ENCODE measurements at regions not wholly inside any gene's neighbourhood (a gene's known extent, or its start where the extent isn't known, plus 50 kb on each side); places are given as distances from the start of the nearest gene placed in this dataset.

DNA sequence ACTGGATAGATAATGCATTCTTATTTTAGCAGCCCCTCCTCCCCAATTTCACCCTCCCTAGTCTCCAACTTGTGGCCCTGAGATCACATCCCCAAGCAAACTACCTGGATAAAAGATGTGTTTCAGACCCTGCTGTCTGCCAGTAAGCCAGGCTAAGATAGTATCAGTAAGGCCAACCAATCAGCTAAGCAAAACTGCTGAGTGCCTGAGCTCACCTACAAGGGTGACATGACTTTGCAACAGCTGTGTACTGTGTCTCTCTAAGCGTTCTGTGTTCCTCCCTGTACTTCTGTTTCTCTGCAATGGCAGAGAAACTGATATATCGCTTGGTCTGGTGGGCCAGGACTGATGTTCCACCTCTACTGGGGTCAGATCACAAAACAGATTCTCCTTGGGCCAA lies 224.9 kb downstream of the BTG1 start:
- H3K4me3 ChIP-seq (ENCODE audit: low read length): no peak overlapping the region
- H3K27ac ChIP-seq (ENCODE audit: low read depth, low read length): no peak overlapping the region
- no peak overlapping the region for H3K9ac ChIP-seq (ENCODE audit: low read depth, low read length)
- 91% methylated on average over 2 of the region's 2 CpGs for WGBS
- no peaks in the 10 kb centered on the region for H3K4me1 ChIP-seq (ENCODE audit: insufficient read depth, low read length)
- H3K36me3 ChIP-seq (ENCODE audit: insufficient read depth, low read length): no peaks in the 10 kb centered on the region
- no peaks in the 10 kb centered on the region for H3K9me3 ChIP-seq (ENCODE audit: insufficient read depth, low read depth, low read length)
- no peaks in the 10 kb centered on the region for H3K27me3 ChIP-seq (ENCODE audit: insufficient read depth, low read length)

DNA sequence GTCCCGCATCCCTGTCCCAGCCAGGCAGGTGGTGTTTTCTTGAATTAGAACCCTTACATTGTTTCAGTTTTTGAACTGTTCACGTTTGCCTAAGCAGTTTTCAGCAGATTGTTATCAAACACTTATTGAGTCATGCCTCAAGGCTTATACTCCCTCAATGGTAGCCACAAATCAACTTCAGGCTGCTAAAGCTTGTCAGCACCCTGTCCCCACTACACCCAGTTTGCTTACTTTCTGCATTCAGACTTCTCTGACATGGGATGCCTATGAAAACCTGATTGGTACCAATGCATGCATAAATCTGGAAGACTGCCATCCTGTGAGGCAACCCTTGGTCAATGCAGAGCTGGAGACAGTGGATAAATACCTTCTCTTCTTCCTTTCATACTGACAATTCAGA lies 225.4 kb downstream of the BTG1 start:
- no peak overlapping the region for H3K27ac ChIP-seq (ENCODE audit: low read depth, low read length)
- WGBS: 97% methylated on average over 2 of the region's 2 CpGs
- H3K9ac ChIP-seq (ENCODE audit: low read depth, low read length): no peak overlapping the region
- H3K9me3 ChIP-seq (ENCODE audit: insufficient read depth, low read depth, low read length): no peaks in the 10 kb centered on the region
- H3K4me3 ChIP-seq (ENCODE audit: low read length): no peak overlapping the region
- H3K4me1 ChIP-seq (ENCODE audit: insufficient read depth, low read length): no peaks in the 10 kb centered on the region
- H3K27me3 ChIP-seq (ENCODE audit: insufficient read depth, low read length): no peaks in the 10 kb centered on the region
- no peaks in the 10 kb centered on the region for H3K36me3 ChIP-seq (ENCODE audit: insufficient read depth, low read length)

DNA sequence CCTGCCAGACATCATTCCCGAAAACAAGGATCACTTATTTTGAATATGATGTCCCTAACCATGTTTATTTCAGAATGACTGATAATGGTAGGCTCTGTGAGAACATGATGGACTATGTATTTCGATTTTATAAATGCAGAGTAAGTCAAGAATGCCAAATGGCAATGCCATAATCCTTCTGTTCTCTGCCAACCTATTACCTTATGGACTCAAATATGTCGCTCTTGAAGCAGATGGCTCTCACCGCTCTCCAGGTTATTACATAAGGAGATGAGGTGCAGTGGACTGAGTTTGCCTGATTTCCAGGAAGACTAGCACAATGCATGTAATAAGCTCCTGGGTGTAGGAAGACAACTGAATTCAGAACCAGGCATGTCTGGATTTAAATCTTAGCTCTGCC lies 227.2 kb downstream of the BTG1 start:
- WGBS: 86% methylated on average over 3 of the region's 4 CpGs
- Histone ChIP-seq H3K27me3 (ENCODE audit: insufficient read depth, low read length) (no peaks in the 10 kb centered on the region), H3K4me1 (ENCODE audit: insufficient read depth, low read length) (no peaks in the 10 kb centered on the region), H3K9me3 (ENCODE audit: insufficient read depth, low read depth, low read length) (no peaks in the 10 kb centered on the region), H3K4me3 (ENCODE audit: low read length) (no peak overlapping the region), H3K27ac (ENCODE audit: low read depth, low read length) (no peak overlapping the region), H3K36me3 (ENCODE audit: insufficient read depth, low read length) (no peaks in the 10 kb centered on the region), H3K9ac (ENCODE audit: low read depth, low read length) (no peak overlapping the region)

DNA sequence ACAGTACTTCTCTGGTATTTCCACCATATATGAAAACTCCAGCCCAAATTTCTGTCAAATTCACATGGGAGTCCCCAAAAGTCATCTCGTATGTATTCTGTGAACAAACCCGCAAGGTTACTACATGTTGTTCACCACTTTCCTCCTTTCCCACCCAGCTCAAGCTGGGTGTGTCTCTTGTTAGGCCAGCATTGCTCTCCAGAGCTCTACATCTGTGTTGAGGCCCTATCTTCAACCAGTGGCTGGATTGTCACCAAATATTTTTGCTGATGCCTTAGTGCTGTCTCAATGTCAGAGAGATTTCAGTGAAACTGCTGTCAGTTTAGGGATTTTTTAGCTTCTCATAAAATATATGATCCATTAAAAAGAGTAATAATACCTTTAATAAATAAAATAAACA lies 230.9 kb downstream of the BTG1 start:
- no peaks in the 10 kb centered on the region for H3K36me3 ChIP-seq (ENCODE audit: insufficient read depth, low read length)
- no peak overlapping the region for H3K4me3 ChIP-seq (ENCODE audit: low read length)
- peaks cover 18% of the 10 kb centered on the region for H3K4me1 ChIP-seq (ENCODE audit: insufficient read depth, low read length)
- H3K9ac ChIP-seq (ENCODE audit: low read depth, low read length): no peak overlapping the region
- H3K27me3 ChIP-seq (ENCODE audit: insufficient read depth, low read length): no peaks in the 10 kb centered on the region
- 95% methylated on average over 2 of the region's 2 CpGs for WGBS
- no peaks in the 10 kb centered on the region for H3K9me3 ChIP-seq (ENCODE audit: insufficient read depth, low read depth, low read length)
- H3K27ac ChIP-seq (ENCODE audit: low read depth, low read length): no peak overlapping the region

DNA sequence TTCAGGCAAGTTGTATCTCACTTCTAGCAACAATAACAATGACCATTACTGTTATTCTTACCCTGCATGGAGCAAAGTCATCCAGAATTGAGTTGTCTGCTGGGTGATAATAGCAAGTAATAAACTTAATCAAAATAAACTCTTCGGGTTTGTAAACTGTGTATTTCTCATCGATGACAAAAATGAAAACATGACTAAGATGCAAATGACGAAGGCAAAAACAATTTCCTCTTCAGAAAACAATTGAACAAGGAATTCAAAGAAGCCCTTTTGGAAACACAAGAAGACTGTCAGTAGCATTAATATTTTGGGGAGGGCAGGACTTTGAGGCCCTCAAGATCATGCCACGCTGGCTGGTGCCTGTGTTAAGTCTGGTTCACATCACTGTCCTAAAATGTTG lies 232.0 kb downstream of the BTG1 start:
- no peaks in the 10 kb centered on the region for H3K9me3 ChIP-seq (ENCODE audit: insufficient read depth, low read depth, low read length)
- 96% methylated on average over 4 of the region's 4 CpGs for WGBS

DNA sequence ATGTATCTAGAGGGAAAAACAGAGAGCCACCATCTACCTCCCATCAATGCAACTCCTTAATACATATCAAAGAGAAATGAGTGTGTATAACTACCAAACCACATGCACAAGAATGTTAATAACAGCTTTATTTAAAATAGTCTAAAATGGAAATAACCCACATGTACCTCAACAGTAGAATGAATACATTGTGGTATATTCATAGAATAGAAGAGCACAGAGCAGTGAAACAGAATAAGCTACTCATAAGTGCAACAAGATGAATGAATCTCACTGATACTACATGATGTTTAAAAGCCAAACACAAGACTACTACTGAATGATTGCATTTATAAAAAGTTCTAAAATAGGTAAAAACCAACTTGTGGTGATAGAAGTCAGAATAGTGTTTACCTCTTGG lies 232.5 kb downstream of the BTG1 start:
- H3K36me3 ChIP-seq (ENCODE audit: insufficient read depth, low read length): no peaks in the 10 kb centered on the region
- H3K4me3 ChIP-seq (ENCODE audit: low read length): no peak overlapping the region
- H3K27ac ChIP-seq (ENCODE audit: low read depth, low read length): no peak overlapping the region
- H3K27me3 ChIP-seq (ENCODE audit: insufficient read depth, low read length): no peaks in the 10 kb centered on the region
- H3K9me3 ChIP-seq (ENCODE audit: insufficient read depth, low read depth, low read length): no peaks in the 10 kb centered on the region
- H3K9ac ChIP-seq (ENCODE audit: low read depth, low read length): no peak overlapping the region
- H3K4me1 ChIP-seq (ENCODE audit: insufficient read depth, low read length): peaks cover 18% of the 10 kb centered on the region

More for the DNA sequence above, 232.0 kb downstream of the BTG1 start:
- H3K9ac ChIP-seq (ENCODE audit: low read depth, low read length): no peak overlapping the region
- no peak overlapping the region for H3K4me3 ChIP-seq (ENCODE audit: low read length)
- H3K27me3 ChIP-seq (ENCODE audit: insufficient read depth, low read length): no peaks in the 10 kb centered on the region
- no peaks in the 10 kb centered on the region for H3K36me3 ChIP-seq (ENCODE audit: insufficient read depth, low read length)
- peaks cover 18% of the 10 kb centered on the region for H3K4me1 ChIP-seq (ENCODE audit: insufficient read depth, low read length)
- no peak overlapping the region for H3K27ac ChIP-seq (ENCODE audit: low read depth, low read length)

DNA sequence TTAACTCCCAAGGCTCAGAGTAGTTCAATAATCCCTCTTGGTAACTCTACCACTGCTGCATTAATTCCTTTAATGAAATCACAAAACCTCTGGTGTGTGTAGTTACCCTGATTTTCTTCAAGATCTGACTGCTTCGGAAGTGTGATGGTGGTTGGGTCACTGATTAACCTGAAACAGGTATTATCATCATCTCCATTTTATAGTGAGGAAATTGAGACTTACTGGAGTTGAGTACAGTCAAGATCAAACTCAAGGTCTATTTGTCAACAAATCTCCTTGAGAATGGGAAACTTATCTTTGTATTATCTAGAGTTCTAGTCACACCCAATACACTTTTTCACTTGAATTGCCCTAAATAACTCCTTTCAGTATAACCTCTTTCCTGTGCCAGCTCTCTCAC lies 233.5 kb downstream of the BTG1 start:
- H3K27me3 ChIP-seq (ENCODE audit: insufficient read depth, low read length): no peaks in the 10 kb centered on the region
- no peaks in the 10 kb centered on the region for H3K9me3 ChIP-seq (ENCODE audit: insufficient read depth, low read depth, low read length)
- no peak overlapping the region for H3K4me3 ChIP-seq (ENCODE audit: low read length)
- no CpG with 5 or more reads among the region's 1 CpG for WGBS
- H3K36me3 ChIP-seq (ENCODE audit: insufficient read depth, low read length): no peaks in the 10 kb centered on the region
- H3K4me1 ChIP-seq (ENCODE audit: insufficient read depth, low read length): peaks cover 18% of the 10 kb centered on the region
- no peak overlapping the region for H3K9ac ChIP-seq (ENCODE audit: low read depth, low read length)
- no peak overlapping the region for H3K27ac ChIP-seq (ENCODE audit: low read depth, low read length)

DNA sequence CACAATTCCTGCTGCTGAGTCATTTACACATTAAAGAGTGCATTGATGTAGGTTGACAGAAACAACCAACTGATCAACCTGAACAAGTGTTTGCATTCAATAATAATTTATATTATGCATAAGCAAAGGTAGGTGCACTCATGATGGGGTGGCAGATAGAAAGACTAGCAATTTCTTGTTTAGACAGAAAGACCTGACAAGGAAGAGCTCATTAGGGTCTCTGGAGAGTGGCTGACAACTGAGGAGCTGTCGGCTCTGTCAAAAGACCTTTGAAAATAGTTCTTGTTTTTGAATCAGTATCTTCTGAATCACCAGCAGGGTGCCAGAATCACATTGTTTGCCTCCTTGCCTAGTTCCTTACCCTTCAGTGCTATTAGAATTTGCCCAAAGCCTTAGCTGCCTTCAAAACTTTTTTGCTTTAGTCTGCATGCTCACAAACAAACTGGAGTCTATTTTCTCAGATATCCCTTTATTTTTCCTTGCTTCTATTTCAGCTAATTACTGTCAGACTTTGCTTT lies 234.7 kb downstream of the BTG1 start:
- H3K4me3 ChIP-seq (ENCODE audit: low read length): no peak overlapping the region
- WGBS: 52% methylated on average over 1 of the region's 1 CpG
- H3K9me3 ChIP-seq (ENCODE audit: insufficient read depth, low read depth, low read length): no peaks in the 10 kb centered on the region
- H3K27me3 ChIP-seq (ENCODE audit: insufficient read depth, low read length): no peaks in the 10 kb centered on the region
- no peaks in the 10 kb centered on the region for H3K36me3 ChIP-seq (ENCODE audit: insufficient read depth, low read length)
- H3K27ac ChIP-seq (ENCODE audit: low read depth, low read length): no peak overlapping the region
- no peak overlapping the region for H3K9ac ChIP-seq (ENCODE audit: low read depth, low read length)
- H3K4me1 ChIP-seq (ENCODE audit: insufficient read depth, low read length): peaks cover 18% of the 10 kb centered on the region

DNA sequence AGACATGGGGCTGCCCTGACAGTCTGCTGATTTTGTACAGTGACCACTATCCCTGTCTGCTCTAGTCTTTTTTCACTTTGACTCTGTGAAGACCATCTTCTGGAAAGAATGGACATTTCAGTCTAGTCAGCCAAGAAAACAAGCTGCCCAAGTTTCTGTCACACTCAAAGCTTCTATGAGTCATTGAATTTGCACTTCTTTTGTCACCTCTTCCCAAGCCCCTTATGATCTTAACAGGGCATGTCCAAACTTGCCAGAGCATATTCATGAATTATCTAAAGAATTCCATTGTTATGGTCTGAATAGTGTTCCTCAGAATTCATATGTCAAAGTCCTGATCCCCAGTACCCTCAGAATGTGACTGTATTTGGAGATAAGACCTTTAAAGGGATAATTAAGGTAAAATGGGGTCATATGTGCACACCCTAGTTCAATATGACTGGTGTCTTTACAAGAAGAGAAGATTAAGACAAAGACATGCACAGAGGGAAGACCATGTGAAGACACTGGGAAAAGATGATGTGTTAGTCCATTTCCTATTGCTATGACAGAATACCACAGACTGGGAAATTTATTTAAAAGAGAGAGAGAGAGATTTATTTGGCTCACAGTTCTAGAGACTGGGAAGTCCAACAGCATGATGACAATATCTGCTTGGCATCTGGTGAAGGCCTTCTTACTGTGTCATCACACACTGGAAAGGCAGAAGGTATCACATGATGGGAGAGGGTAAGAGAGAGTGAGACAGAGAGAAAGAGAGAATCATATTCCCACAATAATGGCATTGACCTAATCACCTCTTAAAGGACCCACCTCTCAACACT lies 242.6 kb downstream of the BTG1 start:
- H3K9ac ChIP-seq (ENCODE audit: low read depth, low read length): no peak overlapping the region
- no peaks in the 10 kb centered on the region for H3K4me1 ChIP-seq (ENCODE audit: insufficient read depth, low read length)
- no peak overlapping the region for H3K4me3 ChIP-seq (ENCODE audit: low read length)
- no peak overlapping the region for H3K27ac ChIP-seq (ENCODE audit: low read depth, low read length)
- H3K36me3 ChIP-seq (ENCODE audit: insufficient read depth, low read length): no peaks in the 10 kb centered on the region
- H3K9me3 ChIP-seq (ENCODE audit: insufficient read depth, low read depth, low read length): peaks cover 4% of the 10 kb centered on the region; the same call in 1 of the 2 replicates
- H3K27me3 ChIP-seq (ENCODE audit: insufficient read depth, low read length): no peaks in the 10 kb centered on the region

DNA sequence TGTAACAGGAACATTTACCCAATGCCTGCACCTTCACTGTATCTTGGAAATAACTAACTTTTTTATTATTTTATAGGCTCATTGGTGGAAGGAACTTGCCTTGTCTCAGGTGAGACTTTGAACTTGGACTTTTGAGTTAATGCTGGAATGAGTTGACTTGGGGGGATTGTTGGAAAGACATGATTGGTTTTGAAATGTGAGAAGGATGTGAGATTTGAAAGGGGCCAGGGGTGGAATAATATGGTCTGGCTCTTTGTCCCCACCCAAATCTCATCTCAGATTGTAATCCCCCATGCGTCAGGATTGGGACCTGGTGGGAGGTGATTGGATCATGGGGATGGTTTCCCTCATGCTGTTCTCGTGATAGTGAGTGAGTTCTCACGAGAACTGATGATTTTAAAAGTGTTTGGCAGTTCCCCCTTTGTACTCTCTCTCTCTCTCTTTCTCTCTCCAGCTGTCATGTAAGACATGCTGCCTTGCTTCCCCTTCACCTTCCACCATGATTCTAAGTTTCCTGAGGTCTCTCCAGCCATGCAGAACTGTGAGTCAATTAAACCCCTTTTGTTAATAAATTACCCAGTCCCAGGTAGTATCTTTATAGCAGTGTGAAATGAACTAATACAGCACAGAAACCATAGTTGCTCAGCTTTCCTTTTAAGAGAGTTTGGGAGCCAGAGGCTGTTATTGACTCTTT lies 244.1 kb downstream of the BTG1 start:
- WGBS: 93% methylated on average over 3 of the region's 3 CpGs
- Histone ChIP-seq H3K9me3 (ENCODE audit: insufficient read depth, low read depth, low read length) (peaks cover 4% of the 10 kb centered on the region; the same call in 1 of the 2 replicates), H3K9ac (ENCODE audit: low read depth, low read length) (no peak overlapping the region), H3K27ac (ENCODE audit: low read depth, low read length) (no peak overlapping the region), H3K4me3 (ENCODE audit: low read length) (no peak overlapping the region), H3K4me1 (ENCODE audit: insufficient read depth, low read length) (no peaks in the 10 kb centered on the region), H3K36me3 (ENCODE audit: insufficient read depth, low read length) (no peaks in the 10 kb centered on the region), H3K27me3 (ENCODE audit: insufficient read depth, low read length) (no peaks in the 10 kb centered on the region)

DNA sequence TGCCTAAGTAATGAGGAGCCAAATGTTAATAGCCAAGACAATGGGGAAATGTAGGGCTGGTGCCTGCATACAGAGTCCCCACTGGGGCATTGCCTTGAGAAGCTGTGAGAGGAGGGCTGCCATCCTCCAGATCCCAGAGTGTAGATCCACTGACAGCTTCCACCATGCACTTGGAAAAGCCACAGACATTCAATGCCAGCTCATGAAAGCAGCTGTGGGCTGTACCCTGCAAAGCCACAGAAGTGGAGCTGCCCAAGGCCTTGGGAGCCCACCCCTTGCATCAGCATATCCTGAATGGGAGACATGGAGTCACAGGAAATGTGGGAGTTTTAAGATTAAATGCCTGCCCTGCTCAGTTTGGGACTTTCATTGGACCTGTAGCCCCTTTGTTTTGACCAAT lies 244.7 kb downstream of the BTG1 start:
- Histone ChIP-seq H3K36me3 (ENCODE audit: insufficient read depth, low read length) (no peaks in the 10 kb centered on the region), H3K27me3 (ENCODE audit: insufficient read depth, low read length) (no peaks in the 10 kb centered on the region), H3K9me3 (ENCODE audit: insufficient read depth, low read depth, low read length) (peaks cover 4% of the 10 kb centered on the region; the same call in 1 of the 2 replicates), H3K9ac (ENCODE audit: low read depth, low read length) (no peak overlapping the region), H3K27ac (ENCODE audit: low read depth, low read length) (no peak overlapping the region), H3K4me1 (ENCODE audit: insufficient read depth, low read length) (no peaks in the 10 kb centered on the region), H3K4me3 (ENCODE audit: low read length) (no peak overlapping the region)
